HEK293 (cell line): ENCODE measurements at regions not wholly inside any gene's neighbourhood (a gene's known extent, or its start where the extent isn't known, plus 50 kb on each side); places are given as distances from the start of the nearest gene placed in this dataset.
"Not testable (repeated sequence)": the region's sequence is repeated elsewhere in the genome, so short reads cannot be mapped to it uniquely, and the experiment has no call there.

Experiments
- CTCF ChIP-seq: fragments of 450-650 bp; formaldehyde crosslinking; IDR thresholded peaks from 2 replicates; pipeline ENCODE4 v1.5.1; 2016; ENCODE audit warnings: missing biosample characterization, missing genetic modification characterization
- YY1 ChIP-seq: fragments of 450-650 bp; formaldehyde crosslinking; IDR thresholded peaks from 2 replicates; pipeline ENCODE4 v1.5.1; 2018; ENCODE audit warnings: missing biosample characterization, missing genetic modification characterization
- ZEB2 ChIP-seq: fragments of 450-650 bp; formaldehyde crosslinking; IDR thresholded peaks from 2 replicates; pipeline ENCODE4 v1.5.1; 2016; ENCODE audit warnings: missing biosample characterization, missing genetic modification characterization
- ZFP3 ChIP-seq: fragments of 450-650 bp; formaldehyde crosslinking; IDR thresholded peaks from 2 replicates; pipeline ENCODE4 v1.5.1; 2016; ENCODE audit warnings: low read depth, missing biosample characterization, missing genetic modification characterization
- ZNF274 ChIP-seq, 2 experiments: fragments of 200-500 bp in 1 of 2; fragments of 450-650 bp in 1 of 2; sonication (Bioruptor generic) in 1 of 2; formaldehyde crosslinking in 1 of 2; IDR thresholded peaks; 2 replicates each; pipeline versions ENCODE4 v1.5.1 to v1.6.1; 2014 to 2016; ENCODE audit warnings: borderline replicate concordance in 1 of 2, inconsistent platforms in 1 of 2, low read length in 1 of 2, missing biosample characterization in 1 of 2, missing genetic modification characterization in 1 of 2
- ZNF311 ChIP-seq: fragments of 450-650 bp; formaldehyde crosslinking; IDR thresholded peaks from 2 replicates; pipeline ENCODE4 v1.5.1; 2017; ENCODE audit warnings: missing biosample characterization, missing genetic modification characterization, borderline replicate concordance
- ZNF366 ChIP-seq: fragments of 450-650 bp; formaldehyde crosslinking; conservative IDR thresholded peaks from 2 replicates; pipeline ENCODE4 v1.5.1; 2016; ENCODE audit warnings: missing biosample characterization, missing genetic modification characterization

GRCh38 chr16:32038783-32039496, 165.3 kb downstream of the ZNF267 start:
- TF ChIP-seq CTCF (tag by site-specific recombination); ZNF311 (tag by site-specific recombination); ZNF274 (IDR thresholded peaks at IDR 0.05; ENCODE audit: low read length); ZNF274 (tag by site-specific recombination; IDR thresholded peaks at IDR 0.05; ENCODE audit: borderline replicate concordance); ZFP3; YY1 (tag by site-specific recombination); ZNF366 (tag by site-specific recombination); ZEB2 (tag by site-specific recombination): not testable (repeated sequence)
